HG03575 (cell line): ENCODE measurements at regions not wholly inside any gene's neighbourhood (a gene's known extent, or its start where the extent isn't known, plus 50 kb on each side); places are given as distances from the start of the nearest gene placed in this dataset.

Source experiments
- ATAC-seq: cut with Tn5 transposase; IDR thresholded peaks from one replicate; pipeline ENCODE4 v1.9.1; 2021; ENCODE audit not compliant: unreplicated experiment, insufficient number of reproducible peaks, low FRiP score; ENCODE audit errors: extremely low read depth

GRCh38 chr10:128687408-128687807 is 561.2 kb upstream of the MKI67 start:
- ATAC-seq: no peak

- no peak for ATAC-seq
Measured at GRCh38 chr10:128687927-128688549, 561.8 kb upstream of the MKI67 start.

GRCh38 chr10:128689667-128690066 is 563.4 kb upstream of the MKI67 start:
- ATAC-seq: no peak

GRCh38 chr10:128693493-128694131 is 567.4 kb upstream of the MKI67 start:
- ATAC-seq: no peak

GRCh38 chr10:128694168-128694850 is 568.1 kb upstream of the MKI67 start:
- no peak for ATAC-seq

- ATAC-seq: no peak
Measured at GRCh38 chr10:128694851-128695725, 568.9 kb upstream of the MKI67 start.

GRCh38 chr10:128695931-128696330 is 569.7 kb upstream of the MKI67 start:
- ATAC-seq: no peak

- no peak for ATAC-seq
Measured at GRCh38 chr10:128697437-128697836, 571.2 kb upstream of the MKI67 start.

GRCh38 chr10:128701381-128701780 is 575.2 kb upstream of the MKI67 start:
- ATAC-seq: no peak

- no peak for ATAC-seq
Measured at GRCh38 chr10:128701837-128702236, 575.6 kb upstream of the MKI67 start.

GRCh38 chr10:128704716-128705115 is 578.5 kb upstream of the MKI67 start:
- ATAC-seq: no peak

GRCh38 chr10:128708182-128708581 is 582.0 kb upstream of the MKI67 start:
- ATAC-seq: no peak

- no peak for ATAC-seq
Measured at GRCh38 chr10:128709686-128710085, 583.5 kb upstream of the MKI67 start.

- ATAC-seq: no peak
Measured at GRCh38 chr10:128710098-128710797, 584.0 kb upstream of the MKI67 start.

- no peak for ATAC-seq
Measured at GRCh38 chr10:128710798-128711183, 584.6 kb upstream of the MKI67 start.

GRCh38 chr10:128711806-128712205 is 585.6 kb upstream of the MKI67 start:
- no peak for ATAC-seq

- no peak for ATAC-seq
Measured at GRCh38 chr10:128712661-128713400, 586.6 kb upstream of the MKI67 start.

GRCh38 chr10:128713471-128713870 is 587.2 kb upstream of the MKI67 start:
- no peak for ATAC-seq
